Mucosa of descending colon (tissue), 3 donors: ENCODE measurements at regions not wholly inside any gene's neighbourhood (a gene's known extent, or its start where the extent isn't known, plus 50 kb on each side); places are given as distances from the start of the nearest gene placed in this dataset.

Source experiments
- ATAC-seq: fragments of 200-7000 bp; cut with Tn5 transposase; one replicate; pipeline ENCODE4 v1.9.1; 2020; ENCODE audit warnings: mild to moderate bottlenecking, moderate library complexity
- DNase-seq, 3 donors: peaks; one replicate each; pipeline ENCODE4 v3.0.0-alpha.2; 2020
- H3K36me3 ChIP-seq: fragments of 200-600 bp; one replicate; pipeline ENCODE4 v1.8.0; 2021; ENCODE audit warnings: low read depth, mild to moderate bottlenecking
- H3K4me1 ChIP-seq: fragments of 200-600 bp; one replicate; pipeline ENCODE4 v1.8.0; 2021; ENCODE audit warnings: low read depth, mild to moderate bottlenecking
- H3K4me3 ChIP-seq: fragments of 200-600 bp; one replicate; pipeline ENCODE4 v1.8.0; 2021; ENCODE audit warnings: mild to moderate bottlenecking
- H3K9me3 ChIP-seq: fragments of 200-600 bp; one replicate; pipeline ENCODE4 v1.8.0; 2021; ENCODE audit warnings: mild to moderate bottlenecking
- intact Hi-C, 2 donors: fragments of 100-400 bp; cut with DNase I in 1 of 2; cut with micrococcal nuclease in 1 of 2; formaldehyde crosslinking; loops; one replicate each; pipeline versions ENCODE4 v1.11.0 to v1.11.1; 2022; cut with DNase I, micrococcal nuclease
- TF ChIP-seq, protein P1 (sequence below): fragments of 200-600 bp; IDR thresholded peaks from one replicate; pipeline ENCODE4 v1.8.0; 2022; ENCODE audit warnings: antibody characterized with exemption, mild to moderate bottlenecking
- donor health status: DM: no; HTN: no; CAD: no; lungs with moderate emphysema.
- donor health status: DM: no; HTN: no; CAD: no.
- donor health status: DM: no; HTN: yes; CAD: no.

DNA sequence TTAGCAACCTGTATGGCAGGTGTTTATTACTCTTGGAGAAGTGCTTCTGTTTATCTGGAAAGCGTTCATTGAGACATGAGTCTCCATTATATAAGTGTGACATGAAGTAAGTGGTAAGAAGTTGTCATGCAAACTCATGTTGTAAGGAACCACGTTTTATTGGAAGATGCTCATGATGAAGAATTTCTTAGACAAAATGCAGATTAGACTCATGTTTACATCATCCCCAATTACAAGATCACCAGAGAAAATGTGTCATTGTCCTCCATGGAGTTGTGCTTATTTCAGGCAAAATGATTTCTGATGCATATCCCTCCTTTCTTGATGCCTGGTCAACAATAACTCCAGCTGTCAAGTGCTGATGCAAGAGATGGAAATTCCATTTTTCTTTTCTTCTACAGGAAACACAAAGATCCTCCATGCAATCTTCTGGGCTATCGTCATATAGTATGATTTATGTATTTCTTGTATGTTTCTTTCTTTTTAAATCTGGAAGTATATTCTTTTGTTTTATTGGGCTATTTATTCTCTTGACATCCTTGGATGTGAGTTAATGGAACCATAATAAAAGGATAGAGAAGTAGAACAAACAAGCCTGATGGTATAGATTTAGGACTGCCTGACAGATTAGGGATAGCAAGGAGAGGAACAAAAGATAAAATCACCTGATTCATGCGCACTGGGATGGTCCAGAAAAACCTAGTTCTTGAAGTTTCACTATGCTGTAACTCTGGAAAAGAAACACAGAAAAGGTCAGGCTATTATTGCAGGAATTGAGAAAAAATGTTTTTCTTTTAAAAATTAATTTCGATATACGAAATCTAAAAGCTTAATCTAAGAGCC, 50.7 kb upstream of the DIAPH3 start:
- ATAC-seq = no peak
- H3K4me3 ChIP-seq = no peak overlapping the region
- no peak for DNase-seq
- no peaks in the 10 kb centered on the region for H3K4me1 ChIP-seq
- H3K36me3 ChIP-seq = no peaks in the 10 kb centered on the region
- TF ChIP-seq, protein P1, sequence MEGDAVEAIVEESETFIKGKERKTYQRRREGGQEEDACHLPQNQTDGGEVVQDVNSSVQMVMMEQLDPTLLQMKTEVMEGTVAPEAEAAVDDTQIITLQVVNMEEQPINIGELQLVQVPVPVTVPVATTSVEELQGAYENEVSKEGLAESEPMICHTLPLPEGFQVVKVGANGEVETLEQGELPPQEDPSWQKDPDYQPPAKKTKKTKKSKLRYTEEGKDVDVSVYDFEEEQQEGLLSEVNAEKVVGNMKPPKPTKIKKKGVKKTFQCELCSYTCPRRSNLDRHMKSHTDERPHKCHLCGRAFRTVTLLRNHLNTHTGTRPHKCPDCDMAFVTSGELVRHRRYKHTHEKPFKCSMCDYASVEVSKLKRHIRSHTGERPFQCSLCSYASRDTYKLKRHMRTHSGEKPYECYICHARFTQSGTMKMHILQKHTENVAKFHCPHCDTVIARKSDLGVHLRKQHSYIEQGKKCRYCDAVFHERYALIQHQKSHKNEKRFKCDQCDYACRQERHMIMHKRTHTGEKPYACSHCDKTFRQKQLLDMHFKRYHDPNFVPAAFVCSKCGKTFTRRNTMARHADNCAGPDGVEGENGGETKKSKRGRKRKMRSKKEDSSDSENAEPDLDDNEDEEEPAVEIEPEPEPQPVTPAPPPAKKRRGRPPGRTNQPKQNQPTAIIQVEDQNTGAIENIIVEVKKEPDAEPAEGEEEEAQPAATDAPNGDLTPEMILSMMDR = no peak
- no peaks in the 10 kb centered on the region for H3K9me3 ChIP-seq
- intact Hi-C loops = no loop called here

GRCh38 chr13:60220072-60220471, 56.3 kb upstream of the DIAPH3 start:
- TF ChIP-seq, protein P1 = no peak
- H3K36me3 ChIP-seq = no peaks in the 10 kb centered on the region
- intact Hi-C loops = no loop called here
- H3K4me3 ChIP-seq = no peak overlapping the region
- H3K4me1 ChIP-seq = no peaks in the 10 kb centered on the region
- ATAC-seq (no peak), DNase-seq (no peak)
- H3K9me3 ChIP-seq = no peaks in the 10 kb centered on the region

DNA sequence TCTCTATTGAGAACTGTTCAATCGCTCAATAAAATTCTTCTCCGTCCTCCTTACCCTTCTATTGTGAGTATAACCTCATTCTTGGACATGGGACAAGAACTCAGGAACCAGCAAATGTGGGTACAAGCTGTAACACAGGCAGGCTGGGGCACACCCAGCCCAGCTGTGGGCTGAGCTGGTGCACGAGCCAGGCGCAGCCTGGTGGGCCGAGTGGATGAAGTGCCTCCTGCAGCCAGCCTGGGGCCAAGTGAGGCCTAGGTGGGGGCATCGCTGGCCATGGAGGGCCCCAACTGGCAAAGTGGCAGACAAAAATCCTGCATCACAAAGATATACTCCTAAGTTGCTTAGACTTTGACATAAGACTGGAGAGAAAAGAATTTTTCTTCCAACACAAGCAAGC, 57.9 kb upstream of the DIAPH3 start:
- DNase-seq = no peak
- intact Hi-C loops = no loop called here
- H3K4me3 ChIP-seq = no peak overlapping the region
- no peak for ATAC-seq
- H3K9me3 ChIP-seq = no peaks in the 10 kb centered on the region
- TF ChIP-seq, protein P1 = no peak
- H3K36me3 ChIP-seq = no peaks in the 10 kb centered on the region
- no peaks in the 10 kb centered on the region for H3K4me1 ChIP-seq

DNA sequence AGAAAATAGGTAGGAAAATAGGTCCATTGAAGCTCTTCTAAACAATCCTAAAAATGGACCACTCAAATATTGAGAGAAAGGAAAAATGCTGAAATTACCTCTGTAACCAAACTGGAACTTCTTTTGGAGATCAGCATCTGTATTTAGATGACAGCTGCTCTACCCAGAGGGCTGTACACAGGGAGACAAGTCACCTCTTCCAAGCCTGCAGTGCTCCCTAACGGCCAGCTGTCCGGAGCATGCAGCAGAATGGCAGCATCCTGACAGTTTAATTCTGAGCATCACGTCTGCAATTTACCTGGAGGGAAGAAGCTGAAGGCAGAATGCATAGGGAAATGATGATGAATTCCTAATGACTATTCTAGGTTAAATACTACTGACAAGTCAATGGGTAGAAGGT, 62.8 kb upstream of the DIAPH3 start:
- no peaks in the 10 kb centered on the region for H3K4me1 ChIP-seq
- TF ChIP-seq, protein P1 = no peak
- ATAC-seq (peak; percentile 49), DNase-seq (peak in 2 of 3 donors; percentile 23 to 28)
- no peaks in the 10 kb centered on the region for H3K9me3 ChIP-seq
- intact Hi-C loops = no loop called here
- H3K36me3 ChIP-seq = no peaks in the 10 kb centered on the region
- H3K4me3 ChIP-seq = no peak overlapping the region

DNA sequence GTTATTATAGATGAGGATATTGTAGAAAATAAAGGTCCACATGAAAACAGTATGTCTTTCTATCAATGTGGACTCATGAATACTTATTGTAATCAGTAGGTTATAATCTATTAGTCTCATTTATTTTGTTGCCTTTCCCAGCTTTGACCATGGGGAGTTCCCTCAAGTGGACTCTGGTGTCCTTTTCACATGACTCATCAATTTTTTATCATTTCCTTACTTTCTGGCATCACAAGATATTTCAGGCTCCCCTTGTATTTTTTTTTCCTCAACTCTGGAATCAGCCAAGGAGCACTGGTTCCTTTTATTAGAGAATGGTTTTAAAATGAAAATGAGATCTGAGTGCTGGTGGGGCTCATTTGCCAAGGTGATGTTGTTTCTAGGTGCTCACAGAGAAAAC, 63.4 kb upstream of the DIAPH3 start:
- TF ChIP-seq, protein P1 = no peak
- Histone ChIP-seq H3K4me3 (no peak overlapping the region), H3K9me3 (no peaks in the 10 kb centered on the region), H3K36me3 (no peaks in the 10 kb centered on the region), H3K4me1 (no peaks in the 10 kb centered on the region)
- DNase-seq = no peak
- ATAC-seq = no peak
- intact Hi-C loops = no loop called here
